ENCODE measurements at regions not wholly inside any gene's neighbourhood (a gene's known extent, or its start where the extent isn't known, plus 50 kb on each side); places are given as distances from the start of the nearest gene placed in this dataset.

GRCh38 chr17:71760062-71760720 is 360.6 kb upstream of the SOX9 start:
- Histone ChIP-seq H3K9me3 (ENCODE audit: insufficient read depth, low read length) (no peaks in the 10 kb centered on the region), H3K9me2 (replicated peaks; ENCODE audit: insufficient read depth, low read length) (no peaks in the 10 kb centered on the region), H3K4me2 (ENCODE audit: low read depth, low read length, poor library complexity, severe bottlenecking) (no peak overlapping the region), H3K27me3 (ENCODE audit: low read length) (no peaks in the 10 kb centered on the region), H3K9ac (ENCODE audit: low read length) (no peak overlapping the region), H3K79me2 (ENCODE audit: insufficient read depth, low read length) (no peaks in the 10 kb centered on the region), H3F3A (ENCODE audit: insufficient read depth) (no peaks in the 10 kb centered on the region), H3K27ac (ENCODE audit: low read depth, low read length) (no peak overlapping the region), H4K20me1 (ENCODE audit: low read depth, low read length) (no peaks in the 10 kb centered on the region), H3K36me3 (ENCODE audit: low read length) (no peaks in the 10 kb centered on the region), H3K4me3 (ENCODE audit: insufficient read depth, low read length, poor library complexity, severe bottlenecking) (no peak overlapping the region), H2AFZ (ENCODE audit: low read depth, low read length, severe bottlenecking) (no peak overlapping the region)
- TF ChIP-seq EZH2phosphoT487 (conservative IDR thresholded peaks at IDR 0.05; ENCODE audit: low read length): no peak
- TF ChIP-seq, protein P1, sequence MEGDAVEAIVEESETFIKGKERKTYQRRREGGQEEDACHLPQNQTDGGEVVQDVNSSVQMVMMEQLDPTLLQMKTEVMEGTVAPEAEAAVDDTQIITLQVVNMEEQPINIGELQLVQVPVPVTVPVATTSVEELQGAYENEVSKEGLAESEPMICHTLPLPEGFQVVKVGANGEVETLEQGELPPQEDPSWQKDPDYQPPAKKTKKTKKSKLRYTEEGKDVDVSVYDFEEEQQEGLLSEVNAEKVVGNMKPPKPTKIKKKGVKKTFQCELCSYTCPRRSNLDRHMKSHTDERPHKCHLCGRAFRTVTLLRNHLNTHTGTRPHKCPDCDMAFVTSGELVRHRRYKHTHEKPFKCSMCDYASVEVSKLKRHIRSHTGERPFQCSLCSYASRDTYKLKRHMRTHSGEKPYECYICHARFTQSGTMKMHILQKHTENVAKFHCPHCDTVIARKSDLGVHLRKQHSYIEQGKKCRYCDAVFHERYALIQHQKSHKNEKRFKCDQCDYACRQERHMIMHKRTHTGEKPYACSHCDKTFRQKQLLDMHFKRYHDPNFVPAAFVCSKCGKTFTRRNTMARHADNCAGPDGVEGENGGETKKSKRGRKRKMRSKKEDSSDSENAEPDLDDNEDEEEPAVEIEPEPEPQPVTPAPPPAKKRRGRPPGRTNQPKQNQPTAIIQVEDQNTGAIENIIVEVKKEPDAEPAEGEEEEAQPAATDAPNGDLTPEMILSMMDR (IDR thresholded peaks at IDR 0.05; ENCODE audit: insufficient read depth, low read length, poor library complexity, severe bottlenecking): no peak

DNA sequence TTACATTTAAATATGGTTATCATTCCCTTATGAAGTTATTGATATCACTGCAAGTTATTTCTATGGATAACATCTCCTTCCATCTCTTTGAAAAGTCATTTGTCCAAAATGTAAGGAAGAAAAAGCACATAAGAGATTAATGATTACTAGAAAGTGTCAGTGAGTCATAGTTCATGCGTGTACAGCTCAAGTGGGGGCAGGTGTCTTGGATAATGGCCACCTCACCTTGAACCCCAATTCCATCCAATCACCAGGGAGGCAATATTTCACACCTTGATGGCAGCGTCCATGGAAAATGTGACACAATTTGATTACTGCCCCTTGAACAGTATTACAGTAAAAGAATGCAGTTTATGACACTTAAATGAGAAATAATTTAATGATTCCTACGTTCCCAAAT is 358.3 kb upstream of the SOX9 start:
- TF ChIP-seq, protein P1 (IDR thresholded peaks at IDR 0.05; ENCODE audit: insufficient read depth, low read length, poor library complexity, severe bottlenecking): no peak
- TF ChIP-seq EZH2phosphoT487 (conservative IDR thresholded peaks at IDR 0.05; ENCODE audit: low read length): no peak
- no peak overlapping the region for H3K9ac ChIP-seq (ENCODE audit: low read length)
- no peaks in the 10 kb centered on the region for H4K20me1 ChIP-seq (ENCODE audit: low read depth, low read length)
- no peaks in the 10 kb centered on the region for H3K36me3 ChIP-seq (ENCODE audit: low read length)
- H3K79me2 ChIP-seq (ENCODE audit: insufficient read depth, low read length): no peaks in the 10 kb centered on the region
- H3K4me2 ChIP-seq (ENCODE audit: low read depth, low read length, poor library complexity, severe bottlenecking): no peak overlapping the region
- no peaks in the 10 kb centered on the region for H3K27me3 ChIP-seq (ENCODE audit: low read length)
- no peak overlapping the region for H3K4me3 ChIP-seq (ENCODE audit: insufficient read depth, low read length, poor library complexity, severe bottlenecking)
- H3F3A ChIP-seq (ENCODE audit: insufficient read depth): no peaks in the 10 kb centered on the region
- no peak overlapping the region for H2AFZ ChIP-seq (ENCODE audit: low read depth, low read length, severe bottlenecking)
- no peaks in the 10 kb centered on the region for H3K9me2 ChIP-seq (replicated peaks; ENCODE audit: insufficient read depth, low read length)
- H3K27ac ChIP-seq (ENCODE audit: low read depth, low read length): no peak overlapping the region
- no peaks in the 10 kb centered on the region for H3K9me3 ChIP-seq (ENCODE audit: insufficient read depth, low read length)

GRCh38 chr17:71764505-71764904 is 356.3 kb upstream of the SOX9 start:
- no peaks in the 10 kb centered on the region for H3K27me3 ChIP-seq (ENCODE audit: low read length)
- no peaks in the 10 kb centered on the region for H3K9me3 ChIP-seq (ENCODE audit: insufficient read depth, low read length)
- no peaks in the 10 kb centered on the region for H3K9me2 ChIP-seq (replicated peaks; ENCODE audit: insufficient read depth, low read length)
- H3K9ac ChIP-seq (ENCODE audit: low read length): no peak overlapping the region
- H3K36me3 ChIP-seq (ENCODE audit: low read length): no peaks in the 10 kb centered on the region
- H3K4me3 ChIP-seq (ENCODE audit: insufficient read depth, low read length, poor library complexity, severe bottlenecking): no peak overlapping the region
- H3K27ac ChIP-seq (ENCODE audit: low read depth, low read length): no peak overlapping the region
- no peaks in the 10 kb centered on the region for H3K79me2 ChIP-seq (ENCODE audit: insufficient read depth, low read length)
- H3K4me2 ChIP-seq (ENCODE audit: low read depth, low read length, poor library complexity, severe bottlenecking): no peak overlapping the region
- no peak for TF ChIP-seq EZH2phosphoT487 (conservative IDR thresholded peaks at IDR 0.05; ENCODE audit: low read length)
- TF ChIP-seq, protein P1 (IDR thresholded peaks at IDR 0.05; ENCODE audit: insufficient read depth, low read length, poor library complexity, severe bottlenecking): no peak
- H3F3A ChIP-seq (ENCODE audit: insufficient read depth): no peaks in the 10 kb centered on the region
- H4K20me1 ChIP-seq (ENCODE audit: low read depth, low read length): no peaks in the 10 kb centered on the region
- no peak overlapping the region for H2AFZ ChIP-seq (ENCODE audit: low read depth, low read length, severe bottlenecking)
